Ovary (tissue), 3 donors: ENCODE measurements at regions not wholly inside any gene's neighbourhood (a gene's known extent, or its start where the extent isn't known, plus 50 kb on each side); places are given as distances from the start of the nearest gene placed in this dataset.

Experiments used
- CTCF ChIP-seq, 3 donors: fragments of 450-650 bp in 2 of 3; fragments of 200-600 bp in 1 of 3; IDR thresholded peaks; one replicate each; pipeline versions ENCODE4 v1.5.1 to v1.8.0; 2016 to 2022; ENCODE audit warnings: antibody characterized with exemption in 3 of 3, mild to moderate bottlenecking in 1 of 3
- EP300 ChIP-seq: sonication (generic); formaldehyde crosslinking; IDR thresholded peaks from one replicate; pipeline ENCODE4 v1.6.1; 2017; ENCODE audit warnings: antibody characterized with exemption
- POLR2A ChIP-seq: fragments of 450-650 bp; IDR thresholded peaks from one replicate; pipeline ENCODE4 v1.6.1; 2017; ENCODE audit warnings: antibody characterized with exemption, mild to moderate bottlenecking, moderate library complexity
- donor health status: DM: no; HTN: no; CAD: no.

GRCh38 chr10:33869028-33869427, 534.6 kb upstream of the NRP1 start:
- TF ChIP-seq CTCF (IDR thresholded peaks at IDR 0.05) (no peak), POLR2A (no peak), EP300 (no peak)
